CD4-positive, CD25-positive, alpha-beta regulatory T cell (primary cell): ENCODE measurements at regions not wholly inside any gene's neighbourhood (a gene's known extent, or its start where the extent isn't known, plus 50 kb on each side); places are given as distances from the start of the nearest gene placed in this dataset.

Source experiments
- ATAC-seq, 2 donors: fragments of 150-1000 bp; cut with Tn5 transposase; one replicate each; pipeline ENCODE4 v1.10.0; 2021; ENCODE audit warnings: low read depth in 2 of 2, moderate number of reproducible peaks in 2 of 2, moderate library complexity in 1 of 2
- DNase-seq, 3 donors: peaks; one replicate each; pipeline versions ENCODE4 v3.0.0 to v3.0.0-alpha.2; 2012 to 2022; ENCODE audit warnings: mixed read lengths in 1 of 3
- H3K27ac ChIP-seq: one replicate; pipeline ENCODE4 v1.7.0; 2013; ENCODE audit warnings: mild to moderate bottlenecking, low read length; ENCODE audit not compliant: insufficient read depth, poor library complexity, severe bottlenecking
- H3K27me3 ChIP-seq: one replicate; pipeline ENCODE4 v1.7.0; 2013; ENCODE audit warnings: low read length; ENCODE audit not compliant: control insufficient read depth, insufficient read depth
- H3K36me3 ChIP-seq: one replicate; pipeline ENCODE4 v1.7.0; 2013; ENCODE audit warnings: mild to moderate bottlenecking, low read length, moderate library complexity; ENCODE audit not compliant: control insufficient read depth, insufficient read depth
- H3K4me1 ChIP-seq: 2 replicates; pipeline ENCODE4 v1.7.0; 2013; ENCODE audit warnings: mild to moderate bottlenecking, low read length; ENCODE audit not compliant: insufficient read depth, control insufficient read depth, poor library complexity, severe bottlenecking
- H3K4me3 ChIP-seq: one replicate; pipeline ENCODE4 v1.7.0; 2013; ENCODE audit warnings: low read depth, mild to moderate bottlenecking, low read length, moderate library complexity
- H3K9me3 ChIP-seq, 2 experiments: 1 replicate in 1 of 2; 2 replicates in 1 of 2; pipeline ENCODE4 v1.7.0; 2013; ENCODE audit warnings: low read length in 2 of 2, mild to moderate bottlenecking in 1 of 2, moderate library complexity in 1 of 2; ENCODE audit not compliant: control insufficient read depth in 2 of 2
- H3K27ac Mint-ChIP-seq, 3 donors: one replicate each; pipeline ENCODE4 v1.8.0; 2020 to 2022; ENCODE audit warnings: mild to moderate bottlenecking in 3 of 3, mixed read lengths in 3 of 3, moderate library complexity in 2 of 3
- H3K27me3 Mint-ChIP-seq: one replicate; pipeline ENCODE4 v1.8.0; 2022; ENCODE audit warnings: mild to moderate bottlenecking, mixed read lengths
- H3K36me3 Mint-ChIP-seq: one replicate; pipeline ENCODE4 v1.8.0; 2020; ENCODE audit warnings: mixed read lengths
- H3K4me1 Mint-ChIP-seq, 4 donors: one replicate each; pipeline ENCODE4 v1.8.0; 2020 to 2022; ENCODE audit warnings: mixed read lengths in 4 of 4, mild to moderate bottlenecking in 1 of 4
- H3K4me3 Mint-ChIP-seq, 4 donors: one replicate each; pipeline ENCODE4 v1.8.0; 2020 to 2022; ENCODE audit warnings: mild to moderate bottlenecking in 4 of 4, mixed read lengths in 4 of 4, moderate library complexity in 3 of 4
- H3K9me3 Mint-ChIP-seq, 7 donors: one replicate each; pipeline ENCODE4 v1.8.0; 2020 to 2022; ENCODE audit warnings: mixed read lengths in 7 of 7, mild to moderate bottlenecking in 3 of 7, moderate library complexity in 2 of 7

- no peak overlapping the region for H3K4me3 ChIP-seq
- no peak overlapping the region for H3K27ac ChIP-seq
- H3K4me1 ChIP-seq: no peaks in the 10 kb centered on the region
- Mint-ChIP-seq H3K4me1 (no peaks in the 10 kb centered on the region), H3K27me3 (peaks cover 5% of the 10 kb centered on the region), H3K27ac (no peak overlapping the region), H3K4me3 (no peak overlapping the region), H3K9me3 (peaks cover 0 to 1% (median 0%) of the 10 kb centered on the region in 7 donors), H3K36me3 (no peaks in the 10 kb centered on the region)
- no peaks in the 10 kb centered on the region for H3K36me3 ChIP-seq
- no peaks in the 10 kb centered on the region for H3K9me3 ChIP-seq
- DNase-seq (no peak), ATAC-seq (no peak)
- no peaks in the 10 kb centered on the region for H3K27me3 ChIP-seq
Measured at GRCh38 chr1:94316836-94317789, 79.7 kb upstream of the ARHGAP29 start.

- DNase-seq (no peak), ATAC-seq (no peak)
- Mint-ChIP-seq H3K9me3 (peaks cover 0 to 1% (median 0%) of the 10 kb centered on the region in 7 donors), H3K27me3 (peaks cover 5% of the 10 kb centered on the region), H3K4me3 (no peak overlapping the region), H3K27ac (no peak overlapping the region), H3K4me1 (no peaks in the 10 kb centered on the region), H3K36me3 (no peaks in the 10 kb centered on the region)
- Histone ChIP-seq H3K27ac (no peak overlapping the region), H3K4me3 (no peak overlapping the region), H3K27me3 (no peaks in the 10 kb centered on the region), H3K4me1 (no peaks in the 10 kb centered on the region), H3K9me3 (no peaks in the 10 kb centered on the region), H3K36me3 (no peaks in the 10 kb centered on the region)
Measured at GRCh38 chr1:94316183-94316582, 78.8 kb upstream of the ARHGAP29 start.

- Histone ChIP-seq H3K4me3 (no peak overlapping the region), H3K4me1 (no peaks in the 10 kb centered on the region), H3K9me3 (no peaks in the 10 kb centered on the region), H3K36me3 (no peaks in the 10 kb centered on the region), H3K27ac (no peak overlapping the region), H3K27me3 (no peaks in the 10 kb centered on the region)
- Mint-ChIP-seq H3K27me3 (peaks cover 5% of the 10 kb centered on the region), H3K36me3 (no peaks in the 10 kb centered on the region), H3K4me1 (no peaks in the 10 kb centered on the region), H3K4me3 (no peak overlapping the region), H3K9me3 (peaks cover 0 to 1% (median 0%) of the 10 kb centered on the region in 7 donors), H3K27ac (no peak overlapping the region)
- DNase-seq: no peak
- ATAC-seq: no peak
Measured at GRCh38 chr1:94315552-94316116, 78.2 kb upstream of the ARHGAP29 start.

- H3K27me3 Mint-ChIP-seq: no peaks in the 10 kb centered on the region
- Histone ChIP-seq H3K27me3 (no peaks in the 10 kb centered on the region), H3K36me3 (no peaks in the 10 kb centered on the region), H3K9me3 (no peaks in the 10 kb centered on the region), H3K27ac (no peak overlapping the region), H3K4me1 (no peaks in the 10 kb centered on the region), H3K4me3 (no peak overlapping the region)
- no peaks in the 10 kb centered on the region for H3K4me1 Mint-ChIP-seq
- no peaks in the 10 kb centered on the region for H3K36me3 Mint-ChIP-seq
- no peak for DNase-seq
- no peak overlapping the region for H3K27ac Mint-ChIP-seq
- H3K9me3 Mint-ChIP-seq: no peaks in the 10 kb centered on the region
- H3K4me3 Mint-ChIP-seq: no peak overlapping the region
- ATAC-seq: no peak
Measured at GRCh38 chr1:94314222-94314858, 77.0 kb upstream of the ARHGAP29 start.

- DNase-seq: no peak
- no peaks in the 10 kb centered on the region for H3K9me3 ChIP-seq
- H3K4me3 ChIP-seq: no peak overlapping the region
- no peak overlapping the region for H3K27ac ChIP-seq
- no peaks in the 10 kb centered on the region for H3K4me1 Mint-ChIP-seq
- no peak overlapping the region for H3K27ac Mint-ChIP-seq
- H3K4me3 Mint-ChIP-seq: peak overlapping the region in 1 of 4 donors; percentile 39
- no peaks in the 10 kb centered on the region for H3K27me3 ChIP-seq
- H3K27me3 Mint-ChIP-seq: no peaks in the 10 kb centered on the region
- no peak for ATAC-seq
- H3K9me3 Mint-ChIP-seq: no peaks in the 10 kb centered on the region
- H3K4me1 ChIP-seq: no peaks in the 10 kb centered on the region
- H3K36me3 Mint-ChIP-seq: no peaks in the 10 kb centered on the region
- H3K36me3 ChIP-seq: no peaks in the 10 kb centered on the region
Measured at GRCh38 chr1:94310570-94311270, 73.3 kb upstream of the ARHGAP29 start.

GRCh38 chr1:94309829-94310569 is 72.6 kb upstream of the ARHGAP29 start:
- ATAC-seq (no peak), DNase-seq (no peak)
- Histone ChIP-seq H3K4me3 (no peak overlapping the region), H3K4me1 (no peaks in the 10 kb centered on the region), H3K36me3 (no peaks in the 10 kb centered on the region), H3K9me3 (no peaks in the 10 kb centered on the region), H3K27ac (no peak overlapping the region), H3K27me3 (no peaks in the 10 kb centered on the region)
- Mint-ChIP-seq H3K36me3 (no peaks in the 10 kb centered on the region), H3K27ac (no peak overlapping the region), H3K4me1 (no peaks in the 10 kb centered on the region), H3K9me3 (no peaks in the 10 kb centered on the region), H3K4me3 (no peak overlapping the region), H3K27me3 (no peaks in the 10 kb centered on the region)

- no peaks in the 10 kb centered on the region for H3K36me3 ChIP-seq
- Mint-ChIP-seq H3K4me1 (no peaks in the 10 kb centered on the region), H3K27me3 (no peaks in the 10 kb centered on the region), H3K4me3 (no peak overlapping the region), H3K9me3 (no peaks in the 10 kb centered on the region), H3K27ac (no peak overlapping the region), H3K36me3 (no peaks in the 10 kb centered on the region)
- H3K9me3 ChIP-seq: no peaks in the 10 kb centered on the region
- H3K4me1 ChIP-seq: no peaks in the 10 kb centered on the region
- H3K27me3 ChIP-seq: no peaks in the 10 kb centered on the region
- no peak overlapping the region for H3K4me3 ChIP-seq
- DNase-seq: no peak
- no peak for ATAC-seq
- H3K27ac ChIP-seq: no peak overlapping the region
Measured at GRCh38 chr1:94309216-94309615, 71.8 kb upstream of the ARHGAP29 start.
